ENCODE measurements at regions not wholly inside any gene's neighbourhood (a gene's known extent, or its start where the extent isn't known, plus 50 kb on each side); places are given as distances from the start of the nearest gene placed in this dataset.

DNA sequence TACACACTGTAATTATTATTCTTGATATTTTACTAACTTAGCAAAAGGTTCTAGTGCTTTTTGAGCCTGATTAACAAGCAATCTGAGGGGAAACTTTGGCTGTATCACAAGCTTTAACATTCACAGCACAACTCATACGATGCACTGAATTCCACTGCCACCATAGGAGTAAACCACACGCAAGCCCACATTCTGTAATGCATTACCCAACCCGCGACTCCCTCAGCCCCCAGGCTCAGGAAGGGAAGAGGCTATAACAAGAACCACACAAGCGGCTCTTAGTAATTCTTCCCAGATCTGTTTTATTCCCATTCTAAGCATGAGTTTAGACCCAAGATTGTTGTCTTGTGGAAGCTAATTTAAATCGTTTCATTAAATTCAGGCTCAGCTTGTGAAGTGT, 138.5 kb upstream of the TBL1X start:
- TF ChIP-seq POLR2AphosphoS5 (IDR thresholded peaks at IDR 0.05; ENCODE audit: low read depth, low read length) (no peak), TAF1 (IDR thresholded peaks at IDR 0.05; ENCODE audit: borderline replicate concordance, insufficient read depth, low read length) (no peak), SIN3A (IDR thresholded peaks at IDR 0.05; ENCODE audit: borderline replicate concordance, insufficient read depth, low read length) (no peak)
- TF ChIP-seq, protein P1, sequence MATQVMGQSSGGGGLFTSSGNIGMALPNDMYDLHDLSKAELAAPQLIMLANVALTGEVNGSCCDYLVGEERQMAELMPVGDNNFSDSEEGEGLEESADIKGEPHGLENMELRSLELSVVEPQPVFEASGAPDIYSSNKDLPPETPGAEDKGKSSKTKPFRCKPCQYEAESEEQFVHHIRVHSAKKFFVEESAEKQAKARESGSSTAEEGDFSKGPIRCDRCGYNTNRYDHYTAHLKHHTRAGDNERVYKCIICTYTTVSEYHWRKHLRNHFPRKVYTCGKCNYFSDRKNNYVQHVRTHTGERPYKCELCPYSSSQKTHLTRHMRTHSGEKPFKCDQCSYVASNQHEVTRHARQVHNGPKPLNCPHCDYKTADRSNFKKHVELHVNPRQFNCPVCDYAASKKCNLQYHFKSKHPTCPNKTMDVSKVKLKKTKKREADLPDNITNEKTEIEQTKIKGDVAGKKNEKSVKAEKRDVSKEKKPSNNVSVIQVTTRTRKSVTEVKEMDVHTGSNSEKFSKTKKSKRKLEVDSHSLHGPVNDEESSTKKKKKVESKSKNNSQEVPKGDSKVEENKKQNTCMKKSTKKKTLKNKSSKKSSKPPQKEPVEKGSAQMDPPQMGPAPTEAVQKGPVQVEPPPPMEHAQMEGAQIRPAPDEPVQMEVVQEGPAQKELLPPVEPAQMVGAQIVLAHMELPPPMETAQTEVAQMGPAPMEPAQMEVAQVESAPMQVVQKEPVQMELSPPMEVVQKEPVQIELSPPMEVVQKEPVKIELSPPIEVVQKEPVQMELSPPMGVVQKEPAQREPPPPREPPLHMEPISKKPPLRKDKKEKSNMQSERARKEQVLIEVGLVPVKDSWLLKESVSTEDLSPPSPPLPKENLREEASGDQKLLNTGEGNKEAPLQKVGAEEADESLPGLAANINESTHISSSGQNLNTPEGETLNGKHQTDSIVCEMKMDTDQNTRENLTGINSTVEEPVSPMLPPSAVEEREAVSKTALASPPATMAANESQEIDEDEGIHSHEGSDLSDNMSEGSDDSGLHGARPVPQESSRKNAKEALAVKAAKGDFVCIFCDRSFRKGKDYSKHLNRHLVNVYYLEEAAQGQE (IDR thresholded peaks at IDR 0.05; ENCODE audit: insufficient read depth in 1 of 2, low read depth in 2 of 2, low read length in 2 of 2) = no peak
